Amygdala (tissue), 56 donors: ENCODE measurements at regions not wholly inside any gene's neighbourhood (a gene's known extent, or its start where the extent isn't known, plus 50 kb on each side); places are given as distances from the start of the nearest gene placed in this dataset.
A peak's percentile ranks its signal among the peaks of the same experiment; 100 is the strongest.
"Not testable (repeated sequence)": the region's sequence is repeated elsewhere in the genome, so short reads cannot be mapped to it uniquely, and the experiment has no call there.

Experiments used
- DNase-seq, 56 donors: peaks; one replicate each; lab custom pipeline; 2025; lab: John Stamatoyannopoulos, UW

DNA sequence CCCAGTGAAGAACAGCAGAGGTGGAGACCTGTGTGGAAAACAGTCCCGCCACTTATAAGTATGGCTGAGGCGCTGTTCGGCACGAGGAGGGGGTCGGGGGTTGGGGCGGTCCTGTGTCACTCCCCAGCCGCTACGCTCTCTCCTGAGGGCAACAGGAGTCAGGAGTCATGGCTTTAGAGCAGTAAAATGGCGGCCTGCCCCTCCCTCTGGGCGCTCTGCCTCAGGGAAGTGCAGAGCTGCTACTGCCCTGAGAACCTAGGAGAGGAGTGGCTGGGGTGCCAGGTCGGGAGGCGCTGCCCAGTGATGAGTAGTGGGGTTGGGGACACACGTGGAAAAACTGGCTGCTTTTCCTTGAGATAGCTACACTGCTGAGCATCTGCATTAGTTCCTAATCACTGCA lies 551.2 kb upstream of the AMOT start:
- no peak for DNase-seq

DNA sequence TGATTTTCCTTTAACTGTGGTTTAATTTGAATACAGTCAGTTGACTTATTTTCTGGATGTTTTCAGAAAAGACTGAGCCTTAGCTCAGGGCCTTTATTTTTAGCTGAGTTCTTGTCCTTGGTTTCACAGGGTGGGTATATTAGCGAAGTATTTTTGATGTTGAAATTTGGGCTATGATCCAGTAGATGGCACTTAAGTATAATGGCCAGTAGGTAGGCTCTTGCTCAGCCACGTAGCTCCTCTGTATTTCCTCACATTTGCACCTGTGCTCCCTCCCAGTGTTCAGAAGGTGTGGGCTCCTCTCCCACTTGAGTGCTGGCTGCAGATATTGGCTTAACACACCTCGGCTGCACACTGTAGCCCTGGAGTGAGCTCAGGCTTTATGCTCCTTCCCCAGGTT lies 549.9 kb upstream of the AMOT start:
- no peak for DNase-seq

DNA sequence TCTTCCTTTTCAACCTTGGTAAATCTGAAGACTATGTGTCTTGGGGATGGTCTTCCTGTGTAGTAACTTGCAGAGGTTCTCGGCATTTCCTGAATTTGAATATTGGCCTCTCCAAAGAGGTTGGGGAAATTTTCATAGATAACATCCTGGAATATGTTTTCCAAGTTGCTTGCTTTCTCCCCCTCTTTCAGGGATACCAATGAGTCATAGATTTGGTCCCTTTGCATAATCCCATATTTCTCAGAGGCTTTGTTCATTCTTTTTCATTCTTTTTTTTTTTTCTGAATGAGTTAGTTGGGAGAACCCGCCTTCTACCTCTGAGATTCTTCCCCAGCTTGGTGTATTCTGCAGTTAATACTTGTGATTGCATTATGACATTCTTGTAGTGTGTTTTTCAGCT lies 549.2 kb upstream of the AMOT start:
- no peak for DNase-seq

DNA sequence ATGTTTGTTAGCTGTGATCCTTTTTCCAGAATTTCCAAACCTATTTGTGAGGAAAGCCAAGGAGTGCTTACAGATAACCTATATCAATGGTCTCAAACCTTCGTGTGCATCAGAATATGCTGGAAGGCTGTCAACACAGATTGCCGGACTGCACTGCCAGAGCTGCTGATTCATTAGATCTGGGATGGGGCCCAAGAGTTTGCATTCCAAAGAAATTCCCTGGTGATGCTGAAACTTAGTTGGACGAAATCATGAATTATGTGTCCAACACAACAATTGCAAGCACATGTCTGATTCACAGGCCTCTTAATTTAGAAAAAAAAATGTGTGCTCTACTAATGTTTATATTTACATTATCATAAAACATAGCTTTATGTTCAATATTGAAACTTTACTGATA lies 544.0 kb upstream of the AMOT start:
- peak in 11 of 56 donors; percentile 0 to 15 (median 1) for DNase-seq

DNA sequence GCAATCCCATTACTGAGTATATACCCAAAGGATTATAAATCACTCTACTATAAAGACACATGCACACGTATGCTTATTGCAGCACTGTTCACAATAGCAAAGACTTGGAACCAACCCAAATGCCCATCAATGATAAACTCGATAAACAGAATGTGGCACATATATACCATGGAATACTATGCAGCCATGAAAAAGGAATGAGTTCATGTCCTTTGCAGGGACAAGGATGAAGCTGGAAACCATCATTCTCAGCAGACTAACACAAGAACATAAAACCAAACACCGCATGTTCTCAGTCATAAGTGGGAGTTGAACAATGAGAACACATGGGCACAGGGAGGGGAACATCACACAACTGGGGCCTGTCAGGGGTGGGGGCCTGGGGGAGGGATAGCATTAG lies 532.8 kb upstream of the AMOT start:
- not testable (repeated sequence) for DNase-seq

DNA sequence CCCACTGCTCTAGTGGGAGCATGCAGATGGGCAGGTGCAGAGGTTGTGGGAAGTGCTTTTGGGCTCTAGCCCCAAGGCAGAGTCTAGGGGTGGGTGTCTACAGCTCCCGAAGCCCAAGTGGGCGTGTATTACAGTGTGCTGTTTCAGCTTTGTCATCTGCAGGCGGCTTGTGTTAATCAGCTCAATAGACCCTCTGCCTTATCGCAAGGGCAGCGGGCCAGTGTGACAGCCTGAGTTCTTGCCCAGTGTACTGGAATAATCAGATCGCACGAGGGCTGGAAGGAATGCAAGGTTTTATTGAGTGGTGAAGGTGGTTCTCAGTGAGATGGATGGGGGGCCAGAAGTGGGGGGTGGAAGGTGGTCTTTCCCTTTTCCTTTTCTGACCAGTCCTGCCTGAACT lies 529.4 kb upstream of the AMOT start:
- no peak for DNase-seq

DNA sequence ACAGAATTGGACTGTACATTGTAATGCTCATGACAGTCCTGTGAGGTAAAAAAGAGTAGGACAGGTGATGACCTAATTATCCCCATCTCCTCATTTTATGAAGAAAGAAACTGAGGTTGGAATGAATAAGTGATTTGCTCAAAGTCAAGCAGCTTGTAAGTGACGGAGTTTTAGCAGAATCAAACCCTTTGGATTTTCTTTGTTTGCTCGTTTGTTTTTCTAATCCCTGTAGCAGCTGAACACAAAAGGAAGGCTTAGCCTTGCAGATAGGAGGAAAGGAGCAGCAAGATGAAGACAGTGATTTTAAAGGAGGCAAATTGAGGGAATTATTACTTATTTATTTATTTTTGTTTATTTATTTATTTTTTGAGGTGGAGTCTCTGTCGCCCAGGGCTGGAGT lies 528.4 kb upstream of the AMOT start:
- DNase-seq: no peak

DNA sequence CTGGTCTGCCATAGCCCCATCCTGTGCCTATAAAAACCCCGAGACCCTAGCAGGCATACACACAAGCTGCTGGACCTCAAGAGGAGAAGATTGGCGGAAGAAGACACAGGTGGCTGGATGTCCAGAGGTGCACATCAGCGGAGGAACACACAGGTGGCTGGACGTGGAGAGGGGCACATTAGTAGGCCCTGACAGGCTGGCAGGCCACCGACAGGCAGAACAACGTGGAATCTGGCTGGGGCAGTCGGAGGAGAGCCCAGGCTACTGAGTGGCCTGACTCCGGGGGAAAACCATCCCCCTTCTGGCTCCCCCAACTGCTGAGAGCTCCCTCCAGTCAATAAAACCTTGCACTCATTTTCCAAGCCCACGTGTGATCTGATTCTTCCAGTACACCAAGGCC lies 512.5 kb upstream of the AMOT start:
- no peak for DNase-seq

DNA sequence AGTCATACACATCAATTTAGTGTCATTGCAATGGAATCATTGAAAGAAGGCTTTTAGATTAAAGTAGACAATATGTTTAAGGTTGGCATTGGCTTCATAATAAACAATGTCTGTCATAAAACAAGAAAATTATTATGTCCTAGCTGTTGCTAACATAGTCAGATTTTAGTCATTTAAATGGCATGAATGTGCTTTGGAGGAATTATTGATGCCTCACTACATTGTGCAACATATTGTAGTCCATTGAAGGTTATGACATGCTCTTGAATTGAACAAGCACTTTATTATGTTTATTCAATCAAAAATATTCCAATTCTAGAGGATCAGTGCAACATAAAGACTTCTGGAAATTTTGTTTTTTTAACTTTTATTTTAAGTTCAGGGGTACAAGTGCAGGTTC lies 489.8 kb upstream of the AMOT start:
- no peak for DNase-seq

DNA sequence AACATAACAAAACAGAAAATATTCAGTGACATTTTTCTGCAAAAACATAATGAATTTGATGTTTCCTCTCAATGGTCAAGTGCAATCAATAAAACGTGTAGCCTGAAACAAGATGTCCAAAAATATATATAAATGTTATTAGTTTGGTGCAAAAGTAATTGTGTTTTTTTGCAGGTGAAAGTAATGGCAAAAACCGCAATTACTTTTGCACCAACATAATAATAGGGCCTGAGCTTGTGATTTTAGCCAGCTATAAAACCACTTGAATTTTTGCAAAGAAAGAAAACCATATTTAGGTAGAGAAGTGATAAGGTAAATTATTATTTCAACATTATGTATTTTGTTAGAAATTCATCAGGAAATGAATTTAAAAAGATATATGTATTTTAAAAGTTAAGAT lies 475.3 kb upstream of the AMOT start:
- no peak for DNase-seq

DNA sequence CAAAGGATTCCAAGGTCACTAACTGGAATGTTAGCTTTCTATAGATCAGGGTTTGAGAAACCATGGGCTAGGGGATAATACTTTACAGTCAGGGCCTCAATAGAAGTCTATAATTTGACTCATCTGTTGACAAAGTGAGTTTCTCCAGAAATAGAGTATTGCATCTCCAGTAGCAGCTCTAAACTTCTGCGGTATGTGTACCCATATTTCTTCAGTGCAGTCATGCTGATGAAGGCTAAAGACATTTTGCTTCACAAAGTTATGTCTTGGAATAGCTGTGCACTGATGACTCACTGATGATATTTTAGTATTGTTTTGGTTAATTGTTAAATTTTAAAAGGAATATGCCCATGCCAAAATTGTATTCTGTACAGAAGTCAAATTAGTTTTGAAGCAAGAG lies 464.9 kb upstream of the AMOT start:
- no peak for DNase-seq

DNA sequence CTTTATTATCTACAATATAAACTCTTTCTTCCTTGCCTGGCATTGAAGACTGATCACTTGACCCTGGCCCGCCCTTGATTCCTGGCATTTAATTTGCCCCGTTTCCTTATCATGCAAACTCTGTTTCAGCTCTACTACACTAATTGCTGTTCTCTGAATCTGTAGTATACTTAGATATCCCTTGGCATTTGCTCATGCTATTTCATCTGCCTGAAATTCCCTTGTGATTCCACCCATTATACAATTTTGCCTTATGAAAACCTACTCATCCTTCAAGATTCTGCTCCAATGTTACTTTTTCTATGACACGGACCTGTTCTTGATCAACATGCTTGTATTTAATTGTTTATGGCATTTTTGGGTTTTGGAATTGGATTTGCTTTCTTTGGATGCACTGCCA lies 459.9 kb upstream of the AMOT start:
- DNase-seq: no peak

DNA sequence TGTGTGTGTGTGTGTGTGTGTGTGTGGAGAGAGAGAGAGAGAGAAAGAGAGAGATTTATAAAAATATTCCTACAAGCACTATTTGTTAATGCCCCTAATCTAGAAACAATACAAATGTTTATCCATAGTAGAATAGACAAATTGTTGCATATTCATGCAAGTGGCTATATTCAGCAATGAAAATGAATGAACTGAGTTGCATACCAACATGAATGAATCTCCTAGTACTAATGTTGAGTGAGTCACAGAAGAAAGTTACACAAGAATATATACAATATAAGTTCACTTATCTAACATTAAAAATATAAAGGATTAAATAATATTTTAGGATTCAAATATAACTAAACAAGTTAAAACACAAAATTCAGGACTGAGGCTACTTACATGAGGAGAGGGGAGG lies 456.8 kb upstream of the AMOT start:
- no peak for DNase-seq

DNA sequence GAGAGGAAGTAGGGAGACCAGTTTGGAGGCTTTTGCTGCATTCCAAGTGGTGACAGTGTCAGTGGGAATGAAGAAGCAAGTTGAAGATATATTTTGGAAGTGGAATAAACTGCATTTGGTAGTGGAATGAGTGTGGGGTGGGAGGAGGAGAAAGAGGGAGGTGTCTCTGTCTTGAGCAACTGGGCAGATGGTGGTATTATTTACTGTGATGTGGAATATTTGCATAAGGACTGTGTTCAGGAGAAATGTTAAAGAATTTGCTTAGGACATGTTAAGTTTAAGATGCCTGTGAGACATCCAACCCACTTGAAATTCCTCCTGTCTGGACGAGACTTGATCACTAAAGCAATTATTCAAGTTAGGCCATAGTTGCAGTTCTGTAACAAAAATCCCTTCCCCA lies 448.9 kb upstream of the AMOT start:
- DNase-seq: no peak

DNA sequence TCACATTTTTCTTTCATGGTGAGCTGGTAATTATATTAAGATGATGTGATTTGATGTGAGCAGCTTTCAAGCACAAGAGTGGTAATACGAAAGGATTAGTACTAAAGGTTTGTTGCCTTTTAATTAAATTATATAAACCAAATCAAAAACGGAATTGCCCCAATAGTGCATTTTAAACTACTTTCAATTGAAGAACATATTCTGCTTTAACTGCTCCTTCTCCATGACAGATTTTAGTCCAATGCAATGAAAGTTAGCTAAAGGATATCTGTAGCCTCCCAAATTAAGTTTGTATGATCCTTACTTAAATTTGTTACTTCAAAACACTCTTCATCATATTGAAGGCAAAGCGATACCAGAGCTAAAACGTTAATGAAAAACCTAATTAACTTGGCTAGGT lies 447.1 kb upstream of the AMOT start:
- no peak for DNase-seq

DNA sequence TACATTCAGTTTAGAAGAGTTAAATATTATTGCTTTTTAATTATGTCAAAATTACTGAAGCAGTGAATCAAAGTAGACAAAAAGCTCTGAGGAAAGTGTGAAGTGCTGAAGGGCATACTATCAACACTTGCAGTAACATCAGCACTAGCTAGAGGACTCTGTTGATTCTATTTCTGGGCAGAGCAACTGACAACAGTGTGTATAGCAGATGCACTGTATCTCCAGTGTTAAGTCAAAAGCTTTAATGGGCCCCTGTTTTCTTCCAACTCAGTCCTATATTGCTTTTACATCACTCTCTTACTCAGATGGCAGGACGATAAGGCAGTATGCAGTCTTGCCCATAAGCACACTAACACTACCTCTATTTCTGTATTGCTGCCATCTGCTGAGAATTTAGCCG lies 435.2 kb upstream of the AMOT start:
- DNase-seq: no peak

DNA sequence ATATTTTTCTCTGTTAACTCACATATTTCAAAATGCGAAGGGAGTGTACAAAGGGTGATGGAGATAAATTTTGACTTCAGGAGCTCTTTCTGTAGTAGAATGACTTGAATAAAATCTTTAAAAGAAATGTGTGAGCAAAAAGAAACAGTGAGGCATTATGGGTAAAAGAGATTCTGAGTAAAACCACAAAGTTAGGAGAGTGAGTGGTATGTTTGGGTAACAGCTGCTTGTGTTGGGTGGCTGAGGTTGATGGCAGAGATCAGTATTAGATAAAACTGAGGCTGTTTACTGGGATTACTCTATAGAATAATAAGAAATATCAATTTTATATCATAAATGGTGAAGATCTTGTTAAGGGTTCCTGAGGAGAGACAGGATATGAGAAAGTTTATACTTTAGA lies 434.2 kb upstream of the AMOT start:
- DNase-seq: no peak

DNA sequence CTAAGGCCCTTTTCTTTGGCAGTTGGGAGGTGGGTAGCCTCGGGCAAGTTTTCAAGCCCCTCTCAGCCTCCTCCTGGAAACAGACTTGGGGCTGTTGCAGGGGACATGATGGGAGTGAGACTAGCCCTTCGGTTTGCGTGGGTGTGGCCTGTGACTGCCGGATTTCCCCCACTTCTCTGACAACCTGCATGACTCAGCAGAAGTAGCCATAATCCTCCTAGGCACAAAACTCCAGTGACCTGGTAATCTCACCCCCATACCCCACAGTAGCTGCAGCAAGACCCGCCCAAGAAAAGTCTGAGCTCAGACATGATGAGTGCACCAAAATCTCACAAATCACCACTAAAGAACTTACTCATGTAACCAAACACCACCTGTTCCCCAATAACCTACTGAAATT lies 433.7 kb upstream of the AMOT start:
- no peak for DNase-seq

DNA sequence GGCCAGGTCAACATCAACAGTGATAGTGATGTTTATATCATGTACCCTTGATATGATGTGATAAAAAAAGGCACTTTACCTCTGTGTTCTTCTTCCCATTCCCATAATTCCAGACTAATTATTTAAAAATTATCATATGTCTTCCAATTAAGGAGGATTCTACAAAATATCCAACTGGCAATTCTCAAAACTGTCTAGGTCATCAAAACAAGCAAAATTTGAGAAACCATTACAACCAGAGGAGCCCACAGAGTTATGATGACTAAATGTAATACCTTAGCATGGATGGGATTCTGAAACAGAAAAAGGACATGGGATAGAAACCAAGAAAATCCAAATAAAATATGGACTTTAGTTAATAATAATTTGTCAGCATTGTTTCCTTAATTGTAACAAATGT lies 428.6 kb upstream of the AMOT start:
- DNase-seq: no peak

DNA sequence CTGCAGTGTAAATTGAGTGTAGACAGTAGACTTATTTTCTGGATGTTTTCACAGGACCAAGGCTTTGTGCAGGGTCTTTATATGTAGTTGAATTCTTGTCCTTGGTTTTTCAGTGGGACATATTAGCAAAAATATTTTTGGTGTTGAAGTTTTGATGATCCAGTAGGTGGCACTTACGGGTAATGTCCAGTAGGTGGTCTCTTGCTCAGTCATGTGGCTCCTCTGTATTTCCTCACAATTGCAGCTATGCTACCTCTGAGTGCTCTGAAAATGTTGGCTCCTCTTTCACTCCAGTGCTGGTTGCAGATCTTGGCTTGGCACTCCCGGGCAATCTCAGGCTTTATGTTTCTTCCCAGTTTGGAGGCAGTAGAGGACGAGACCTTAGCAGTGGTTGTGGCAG lies 419.8 kb upstream of the AMOT start:
- DNase-seq: no peak

DNA sequence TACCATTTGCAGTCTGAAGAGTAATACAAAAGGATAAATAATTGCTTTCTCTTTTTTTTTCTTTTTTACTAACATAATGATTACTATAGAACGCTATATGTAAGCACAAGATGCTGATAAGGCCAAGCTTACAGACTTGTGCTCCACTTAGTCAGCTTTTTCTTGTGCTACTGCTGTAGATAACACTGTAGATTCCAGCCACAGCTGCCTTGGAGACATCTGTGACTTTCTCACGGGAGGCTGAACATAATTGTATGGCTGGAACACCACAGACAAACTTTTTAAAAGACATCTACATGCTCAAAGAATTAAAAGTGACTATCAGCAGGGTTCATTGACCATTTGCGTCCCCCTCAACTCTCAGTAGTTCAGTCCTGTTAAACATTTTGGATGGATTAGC lies 381.7 kb upstream of the AMOT start:
- no peak for DNase-seq

DNA sequence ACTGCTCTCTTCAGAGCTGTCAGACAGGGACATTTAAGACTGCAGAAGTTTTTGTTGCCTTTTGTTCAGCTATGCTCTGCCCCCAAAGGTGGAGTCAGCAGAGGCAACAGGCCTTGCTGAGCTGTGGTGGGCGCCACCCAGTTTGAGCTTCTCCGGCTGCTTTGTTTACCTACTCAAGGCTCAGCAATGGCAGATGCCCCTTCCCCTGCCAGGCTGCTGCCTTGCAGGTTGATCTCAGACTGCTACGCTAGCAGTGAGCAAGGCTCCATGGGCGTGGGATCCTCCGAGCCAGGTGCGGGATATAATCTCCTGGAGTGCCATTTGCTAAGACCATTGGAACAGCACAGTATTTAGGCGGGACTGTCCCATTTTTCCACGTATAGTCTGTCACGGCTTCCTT lies 371.4 kb upstream of the AMOT start:
- DNase-seq: no peak

DNA sequence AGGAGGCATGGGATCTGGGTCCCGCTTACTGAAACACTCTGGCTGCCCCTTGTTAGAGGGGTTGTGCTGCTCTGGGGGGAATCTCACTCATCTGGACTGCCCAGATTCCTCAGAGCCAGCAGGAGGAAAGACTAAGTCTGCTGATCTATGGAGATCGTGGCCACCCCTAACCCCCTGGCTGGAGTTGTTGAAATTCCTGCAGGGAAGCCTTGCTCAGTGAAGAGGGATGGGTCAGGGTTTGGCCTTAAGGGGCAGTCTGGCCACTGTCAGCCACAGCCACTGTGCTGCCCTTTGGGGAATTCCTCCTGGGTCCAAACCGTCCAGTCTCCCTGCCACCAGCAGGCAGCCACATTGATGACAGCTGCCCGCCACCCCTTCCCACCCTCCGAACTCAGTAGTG lies 362.0 kb upstream of the AMOT start:
- DNase-seq: no peak

DNA sequence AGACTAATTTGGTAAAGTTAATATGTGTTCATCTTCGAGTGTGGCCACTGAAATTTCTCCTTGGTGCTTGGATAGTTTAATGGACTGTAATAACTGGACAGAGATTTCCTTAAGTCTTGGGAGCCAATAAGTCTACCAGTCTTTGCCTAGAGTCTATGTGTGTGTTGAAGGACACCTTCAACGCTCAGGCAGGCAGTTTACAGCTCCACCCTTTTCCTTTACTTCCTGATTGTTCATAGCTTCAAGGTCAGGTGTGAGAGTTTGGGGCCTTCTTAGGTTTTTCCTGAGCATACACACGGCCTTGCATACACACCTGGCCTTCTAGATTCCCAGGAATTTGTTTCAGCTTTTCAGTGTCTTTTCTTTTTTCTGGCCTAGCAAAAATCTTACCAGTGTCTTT lies 355.3 kb upstream of the AMOT start:
- DNase-seq: no peak
